NCI-H2227 treated with DMSO at 0.1 percent for 48 hours (cell line): ENCODE measurements at regions not wholly inside any gene's neighbourhood (a gene's known extent, or its start where the extent isn't known, plus 50 kb on each side); places are given as distances from the start of the nearest gene placed in this dataset.
"Not testable (repeated sequence)": the region's sequence is repeated elsewhere in the genome, so short reads cannot be mapped to it uniquely, and the experiment has no call there.

Source experiments
- DNase-seq: peaks from one replicate; lab custom pipeline; 2025; lab: John Stamatoyannopoulos, UW

DNA sequence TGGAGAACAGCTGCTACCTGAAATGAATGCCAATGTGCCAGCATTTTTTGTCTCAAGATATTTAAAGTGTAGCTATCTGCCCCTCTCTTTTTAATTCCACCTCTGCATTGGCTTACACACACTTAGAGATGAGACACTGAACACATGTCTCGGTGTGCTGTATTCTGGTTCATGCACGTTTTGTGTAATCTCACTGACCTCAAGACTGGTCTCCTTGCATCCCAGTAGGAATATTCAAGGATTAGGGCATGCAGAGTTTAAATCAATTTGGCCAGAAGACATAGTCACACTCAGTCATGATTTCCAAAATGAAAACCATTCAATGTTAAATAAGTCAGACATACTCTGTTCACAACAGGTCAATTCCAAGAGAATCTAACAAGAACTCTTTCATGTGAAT, 561.8 kb upstream of the TUSC1 start:
- DNase-seq = no peak

DNA sequence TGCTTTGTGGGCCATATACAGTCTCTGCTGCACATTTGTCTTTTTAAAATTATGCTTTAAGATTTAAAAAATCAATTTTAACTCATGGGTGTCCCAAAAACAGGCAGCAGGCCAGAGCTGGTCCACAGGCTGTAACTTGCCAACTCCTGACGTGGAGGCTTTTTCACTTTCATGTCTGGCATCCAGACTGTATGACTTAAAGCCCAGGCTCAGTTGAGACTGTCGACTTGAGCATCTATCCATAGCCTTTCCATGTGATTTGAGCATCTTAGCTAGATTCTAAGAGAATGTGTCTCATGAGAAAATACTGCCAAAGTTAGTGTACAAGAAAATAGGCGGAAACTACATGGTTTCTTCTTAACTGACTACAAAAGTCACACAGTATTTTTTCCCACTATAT, 559.0 kb upstream of the TUSC1 start:
- no peak for DNase-seq

DNA sequence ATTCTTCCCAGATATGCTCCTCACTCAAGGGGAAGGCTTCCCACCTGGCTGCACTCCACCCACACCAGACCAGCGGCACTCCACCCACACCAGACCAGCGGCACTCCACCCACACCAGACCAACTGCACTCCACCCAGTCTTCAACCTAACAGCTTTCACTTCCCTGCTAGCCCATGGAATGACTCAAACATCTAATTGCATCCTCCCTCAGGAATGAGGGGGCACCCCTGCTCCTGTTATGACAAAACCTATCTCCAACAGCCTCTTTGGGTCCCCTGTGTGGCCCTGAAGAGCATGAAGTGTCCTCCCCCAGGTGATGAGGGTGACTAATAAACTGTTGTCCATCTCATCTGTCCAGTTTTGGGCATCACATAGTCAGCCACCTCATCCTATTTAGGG, 556.6 kb upstream of the TUSC1 start:
- no peak for DNase-seq

- DNase-seq = no peak
These were observed 553.1 kb upstream of the TUSC1 start for GRCh38 chr9:26231391-26231790.

DNA sequence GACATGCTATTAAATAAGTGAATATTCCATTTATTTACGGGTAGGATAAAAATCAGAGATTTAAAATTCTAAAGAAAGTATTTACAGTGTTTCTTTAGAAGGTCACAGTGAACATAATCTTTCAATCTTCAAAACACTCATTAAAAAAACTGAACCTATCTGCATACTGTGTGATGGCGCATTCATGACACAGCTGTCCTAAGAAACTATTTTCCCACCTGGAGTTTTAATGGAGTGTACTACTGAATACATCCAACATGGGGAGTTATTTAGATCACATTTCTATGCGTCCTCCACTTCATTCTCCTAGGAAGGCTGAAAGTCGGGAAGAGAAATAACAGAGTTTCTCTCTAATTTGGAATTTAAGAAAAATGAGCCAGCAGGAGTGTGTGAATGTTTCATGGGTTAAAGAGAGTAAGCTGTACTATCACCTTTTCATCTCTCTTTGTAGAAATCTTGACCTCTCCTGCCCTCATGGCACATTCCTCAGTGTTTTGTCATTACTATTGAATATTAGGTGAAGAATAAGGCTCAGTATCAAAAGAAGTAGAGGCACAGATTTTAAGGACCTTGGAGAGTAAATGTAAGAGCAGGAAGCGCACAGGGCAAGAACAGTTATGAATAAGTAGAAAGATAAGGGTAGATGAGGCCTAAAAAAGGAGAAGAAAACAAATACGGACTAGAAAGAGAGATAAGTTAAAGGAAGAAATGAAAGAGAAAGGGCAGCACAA, 551.2 kb upstream of the TUSC1 start:
- DNase-seq = no peak

DNA sequence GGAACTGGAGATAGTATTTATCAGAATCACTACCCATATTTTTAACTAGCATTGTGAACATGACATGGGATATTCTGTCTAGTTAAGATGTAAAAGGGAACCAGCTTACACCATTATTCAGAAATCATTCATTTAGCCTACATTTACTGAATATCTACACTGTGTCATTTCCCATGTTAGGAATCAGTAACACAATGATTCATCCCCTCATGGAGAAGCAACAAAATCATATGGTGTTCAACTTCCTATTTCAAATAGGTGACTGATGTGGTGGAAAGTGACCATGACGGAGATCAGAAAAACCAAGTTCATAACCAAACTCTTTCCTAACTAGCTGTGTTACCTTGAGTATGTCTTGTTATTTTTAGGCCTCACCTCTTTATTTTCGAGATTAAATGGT, 550.0 kb upstream of the TUSC1 start:
- DNase-seq = no peak

- DNase-seq = no peak
These were observed 543.0 kb upstream of the TUSC1 start for GRCh38 chr9:26221290-26221689.

DNA sequence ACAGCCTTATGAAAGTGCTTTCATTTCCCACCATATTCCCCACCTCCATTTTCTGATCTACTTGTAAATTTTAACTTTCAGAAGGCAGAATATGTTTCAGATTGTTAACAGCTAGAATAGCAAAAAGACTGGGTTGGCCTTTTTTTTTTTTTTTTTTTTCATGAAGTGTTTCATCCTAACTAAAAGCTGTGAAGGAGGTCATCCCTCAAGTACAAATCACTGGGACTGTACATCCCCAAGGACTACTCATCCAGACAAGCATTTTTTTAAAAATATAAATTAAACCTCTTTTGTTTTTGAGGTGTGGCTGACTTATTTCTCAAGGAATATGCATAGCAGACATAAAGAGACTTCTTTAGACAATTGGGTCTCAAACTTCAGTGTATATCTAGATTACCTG, 542.1 kb upstream of the TUSC1 start:
- DNase-seq = no peak

DNA sequence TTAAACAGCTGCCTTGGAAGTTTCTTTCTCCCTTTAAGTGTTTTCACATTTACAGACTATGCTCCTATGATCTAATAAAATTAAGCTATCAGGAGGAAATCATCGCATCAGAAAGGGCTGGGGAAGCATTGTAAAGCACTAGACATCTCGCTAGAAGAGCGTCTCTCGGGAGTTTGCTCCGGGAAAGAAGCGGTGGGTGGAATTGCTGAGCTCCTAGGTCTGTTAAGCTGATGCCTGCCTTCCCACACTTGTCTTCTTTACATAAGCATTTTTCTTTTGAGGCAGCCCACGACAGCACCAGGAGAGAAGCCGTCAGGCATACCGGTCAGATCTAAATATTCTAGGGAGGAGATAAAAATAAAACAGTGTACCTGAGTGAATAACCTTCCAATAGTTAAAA, 541.7 kb upstream of the TUSC1 start:
- DNase-seq = no peak

GRCh38 chr9:26216702-26217101, 538.5 kb upstream of the TUSC1 start:
- no peak for DNase-seq

DNA sequence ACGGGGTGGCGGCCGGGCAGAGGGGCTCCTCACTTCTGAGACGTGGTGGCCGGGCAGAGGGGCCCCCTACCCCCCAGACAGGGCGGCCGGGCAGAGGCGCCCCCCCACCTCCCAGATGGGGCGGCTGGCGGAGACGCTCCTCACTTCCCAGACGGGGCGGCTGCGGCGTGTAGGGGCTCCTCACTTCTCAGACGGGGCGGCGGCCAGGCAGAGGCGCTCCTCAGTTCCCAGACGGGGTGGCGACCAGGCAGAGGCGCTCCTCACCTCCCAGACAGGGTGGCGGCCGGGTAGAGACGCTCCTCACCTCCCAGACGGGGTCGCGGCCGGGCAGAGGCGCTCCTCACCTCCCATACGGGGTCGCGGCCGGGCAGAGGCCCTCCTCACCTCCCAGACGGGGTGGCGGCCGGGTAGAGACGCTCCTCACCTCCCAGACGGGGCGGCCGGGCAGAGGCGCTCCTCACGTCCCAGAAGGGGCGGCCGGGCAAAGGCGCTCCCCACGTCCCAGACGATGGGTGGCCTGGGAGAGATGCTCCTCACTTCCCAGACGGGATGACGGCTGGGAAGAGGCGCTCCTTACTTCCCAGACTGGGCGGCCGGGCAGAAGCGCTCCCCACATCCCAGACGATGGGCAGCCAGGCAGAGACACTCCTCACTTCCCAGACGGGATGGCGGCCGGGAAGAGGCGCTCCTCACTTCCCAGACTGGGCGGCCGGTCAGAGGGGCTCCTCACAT, 536.6 kb upstream of the TUSC1 start:
- DNase-seq = not testable (repeated sequence)

DNA sequence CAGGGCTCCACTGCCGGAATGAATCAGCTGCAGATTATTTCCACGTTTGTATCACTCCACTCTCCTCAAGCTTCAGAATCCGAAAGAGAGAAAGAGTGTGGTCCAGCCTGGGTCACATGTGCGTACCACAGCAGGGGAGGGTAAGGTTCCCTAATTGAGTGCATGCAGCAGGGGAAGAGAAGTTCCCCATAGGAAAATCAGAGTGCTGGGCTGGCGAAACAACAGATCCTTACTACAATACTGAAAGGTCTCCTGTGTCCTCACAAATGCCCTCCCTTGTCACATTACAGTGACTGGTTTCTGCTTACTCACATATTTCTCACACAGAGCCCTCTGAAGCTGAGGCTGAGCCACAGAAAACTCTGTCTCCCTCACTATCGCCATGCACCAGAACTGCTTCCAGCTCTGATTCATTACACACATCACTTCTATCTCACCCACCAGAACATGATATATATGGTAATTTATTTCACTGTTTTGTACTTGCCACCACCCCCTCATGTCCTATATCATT, 532.2 kb upstream of the TUSC1 start:
- no peak for DNase-seq

GRCh38 chr9:26205261-26205660, 527.0 kb upstream of the TUSC1 start:
- DNase-seq = no peak

GRCh38 chr9:26193237-26193636, 515.0 kb upstream of the TUSC1 start:
- no peak for DNase-seq

- DNase-seq = no peak
These were observed 513.5 kb upstream of the TUSC1 start for GRCh38 chr9:26191711-26192110.

DNA sequence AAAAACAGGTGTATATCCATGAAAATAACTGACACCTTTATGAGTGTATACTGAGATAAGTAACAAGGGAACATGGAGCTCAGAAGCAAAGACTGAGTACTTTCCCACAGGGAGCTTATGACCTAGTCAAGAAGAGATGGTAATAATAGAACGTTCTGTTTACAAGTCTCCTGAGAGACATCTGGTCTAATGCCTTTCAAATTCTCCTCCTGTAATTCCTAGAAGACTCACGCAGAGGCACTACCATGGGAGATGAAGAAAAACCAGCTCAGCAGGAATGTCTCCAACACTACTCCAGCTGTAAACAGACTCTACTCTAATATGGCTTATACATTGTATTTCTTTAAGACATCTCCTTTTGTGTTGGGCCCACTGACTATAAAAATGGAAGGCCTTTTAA, 503.6 kb upstream of the TUSC1 start:
- DNase-seq = no peak

GRCh38 chr9:26176628-26177027, 498.4 kb upstream of the TUSC1 start:
- no peak for DNase-seq

- DNase-seq = no peak
These were observed 497.0 kb upstream of the TUSC1 start for GRCh38 chr9:26175264-26175663.

- DNase-seq = no peak
These were observed 494.1 kb upstream of the TUSC1 start for GRCh38 chr9:26172301-26172700.

GRCh38 chr9:26171691-26172090, 493.4 kb upstream of the TUSC1 start:
- no peak for DNase-seq

GRCh38 chr9:26170190-26170589, 491.9 kb upstream of the TUSC1 start:
- no peak for DNase-seq

GRCh38 chr9:26169708-26170107, 491.5 kb upstream of the TUSC1 start:
- no peak for DNase-seq

DNA sequence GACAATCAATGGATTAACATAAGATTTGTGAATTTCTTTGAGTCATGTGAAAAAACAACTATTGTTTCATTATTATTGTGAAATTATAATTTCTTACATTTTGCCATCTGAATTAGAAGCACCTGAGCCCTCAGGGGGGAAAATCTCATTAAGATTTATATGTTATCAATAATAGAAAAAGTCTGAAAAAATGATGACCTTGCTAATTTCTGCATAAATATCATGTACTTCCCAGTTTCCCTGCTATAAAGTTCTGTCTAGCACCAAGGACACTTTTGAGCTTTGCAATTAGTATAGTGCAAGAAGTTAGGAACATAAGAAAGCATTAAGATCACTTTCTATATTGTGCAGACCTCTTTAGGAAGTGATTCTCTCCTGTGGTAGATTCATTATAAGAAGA, 488.3 kb upstream of the TUSC1 start:
- no peak for DNase-seq

GRCh38 chr9:26165426-26165825, 487.2 kb upstream of the TUSC1 start:
- no peak for DNase-seq
